WTC11 (cell line): ENCODE measurements at regions not wholly inside any gene's neighbourhood (a gene's known extent, or its start where the extent isn't known, plus 50 kb on each side); places are given as distances from the start of the nearest gene placed in this dataset.

ENCODE experiments used
- ATAC-seq: fragments of 200-7000 bp; cut with Tn5 transposase; 2 replicates; pipeline ENCODE4 v1.10.0; 2021; ENCODE audit warnings: mild to moderate bottlenecking, moderate library complexity
- CTCF ChIA-PET: fragments of 300-600 bp; sonication (Branson Sonifier 250); formaldehyde crosslinking; loops from one replicate; lab custom pipeline; 2021; ENCODE audit warnings: antibody characterized with exemption; lab: Charles Lee
- POLR2A ChIA-PET: fragments of 350-600 bp; sonication (Branson Sonifier 250); formaldehyde crosslinking; loops from one replicate; lab custom pipeline; 2021; ENCODE audit warnings: antibody characterized with exemption; lab: Charles Lee
- DNase-seq: peaks from one replicate; pipeline ENCODE4 v3.0.0; 2021; ENCODE audit warnings: low spot score
- H3K27ac Mint-ChIP-seq: 2 replicates; pipeline ENCODE4 v1.8.0; 2021; ENCODE audit warnings: mixed read lengths
- H3K27me3 Mint-ChIP-seq: 2 replicates; pipeline ENCODE4 v1.8.0; 2021; ENCODE audit warnings: low read depth, mild to moderate bottlenecking, moderate library complexity, mixed read lengths
- H3K36me3 Mint-ChIP-seq: 2 replicates; pipeline ENCODE4 v1.8.0; 2021; ENCODE audit warnings: mixed read lengths
- H3K4me1 Mint-ChIP-seq: 2 replicates; pipeline ENCODE4 v1.8.0; 2022; ENCODE audit warnings: mixed read lengths
- H3K4me3 Mint-ChIP-seq: 2 replicates; pipeline ENCODE4 v1.8.0; 2021; ENCODE audit warnings: mild to moderate bottlenecking, moderate library complexity, mixed read lengths
- H3K9me3 Mint-ChIP-seq: 2 replicates; pipeline ENCODE4 v1.8.0; 2021; ENCODE audit warnings: mixed read lengths
- ARID4B ChIP-seq: sonication (generic); formaldehyde crosslinking; IDR thresholded peaks from 2 replicates; pipeline ENCODE4 v1.8.0; 2023; ENCODE audit warnings: missing genetic modification reagents, mild to moderate bottlenecking, borderline replicate concordance
- ELF4 ChIP-seq: sonication (generic); formaldehyde crosslinking; IDR thresholded peaks from 2 replicates; pipeline ENCODE4 v1.8.1; 2022; ENCODE audit warnings: low read depth, mild to moderate bottlenecking, moderate library complexity, missing genetic modification reagents
- NFYB ChIP-seq: sonication (generic); formaldehyde crosslinking; conservative IDR thresholded peaks from 2 replicates; pipeline ENCODE4 v1.8.0; 2022; ENCODE audit warnings: low read depth, missing genetic modification reagents
- PREB ChIP-seq: sonication (generic); formaldehyde crosslinking; IDR thresholded peaks from 2 replicates; pipeline ENCODE4 v1.8.1; 2022; ENCODE audit warnings: mild to moderate bottlenecking, missing genetic modification reagents, moderate library complexity, borderline replicate concordance
- TCF7 ChIP-seq: sonication (generic); formaldehyde crosslinking; IDR thresholded peaks from 2 replicates; pipeline ENCODE4 v1.8.0; 2022; ENCODE audit warnings: mild to moderate bottlenecking, low read depth, missing genetic modification reagents, moderate library complexity
- TEAD4 ChIP-seq: sonication (generic); formaldehyde crosslinking; IDR thresholded peaks from 2 replicates; pipeline ENCODE4 v1.8.0; 2022; ENCODE audit warnings: mild to moderate bottlenecking, missing genetic modification reagents
- ZBTB21 ChIP-seq: sonication (generic); formaldehyde crosslinking; IDR thresholded peaks from 2 replicates; pipeline ENCODE4 v1.8.1; 2023; ENCODE audit warnings: mild to moderate bottlenecking, missing genetic modification reagents, borderline replicate concordance
- ZNF219 ChIP-seq: sonication (generic); formaldehyde crosslinking; IDR thresholded peaks from 2 replicates; pipeline ENCODE4 v1.8.0; 2023; ENCODE audit warnings: missing genetic modification reagents, mild to moderate bottlenecking, borderline replicate concordance
- TF ChIP-seq, protein P1 (sequence below): sonication (generic); formaldehyde crosslinking; IDR thresholded peaks from 2 replicates; pipeline ENCODE4 v1.8.0; 2022; ENCODE audit warnings: mild to moderate bottlenecking, missing genetic modification reagents
- TF ChIP-seq, protein P2 (sequence below): sonication (generic); formaldehyde crosslinking; IDR thresholded peaks from 2 replicates; pipeline ENCODE4 v1.8.1; 2022; ENCODE audit warnings: missing genetic modification reagents, borderline replicate concordance
- TF ChIP-seq, protein P3 (sequence below): sonication (generic); formaldehyde crosslinking; IDR thresholded peaks from 2 replicates; pipeline ENCODE4 v1.8.1; 2023; ENCODE audit warnings: mild to moderate bottlenecking, missing genetic modification reagents
- TF ChIP-seq, protein P4 (sequence below): sonication (generic); formaldehyde crosslinking; IDR thresholded peaks from 2 replicates; pipeline ENCODE4 v1.8.0; 2023; ENCODE audit warnings: mild to moderate bottlenecking, missing genetic modification reagents

DNA sequence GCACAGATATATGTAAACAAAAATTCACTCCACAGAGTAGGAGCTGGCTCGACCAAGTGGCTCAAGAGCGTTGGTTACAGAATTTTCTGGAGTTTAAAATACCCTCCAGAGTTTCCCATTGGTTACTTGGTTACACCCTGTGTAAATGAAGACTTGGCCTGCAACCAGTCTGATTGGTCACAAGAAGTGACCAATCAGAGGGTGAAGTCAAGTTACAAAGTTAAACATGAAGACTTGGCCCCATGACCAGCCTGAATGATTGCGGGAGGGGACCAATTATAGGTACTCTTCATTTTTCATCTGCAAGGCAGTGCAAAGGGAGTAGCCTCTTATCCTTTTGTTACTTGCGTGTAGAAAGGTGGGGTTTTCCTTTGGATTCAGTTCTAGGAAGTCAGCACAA, 121.3 kb upstream of the SALL1 start:
- H3K27ac Mint-ChIP-seq: no peak overlapping the region
- peaks cover 3% of the 10 kb centered on the region; the same call in 1 of the 2 replicates for H3K4me1 Mint-ChIP-seq
- peaks cover 33% of the 10 kb centered on the region for H3K9me3 Mint-ChIP-seq
- TF ChIP-seq, protein P1, sequence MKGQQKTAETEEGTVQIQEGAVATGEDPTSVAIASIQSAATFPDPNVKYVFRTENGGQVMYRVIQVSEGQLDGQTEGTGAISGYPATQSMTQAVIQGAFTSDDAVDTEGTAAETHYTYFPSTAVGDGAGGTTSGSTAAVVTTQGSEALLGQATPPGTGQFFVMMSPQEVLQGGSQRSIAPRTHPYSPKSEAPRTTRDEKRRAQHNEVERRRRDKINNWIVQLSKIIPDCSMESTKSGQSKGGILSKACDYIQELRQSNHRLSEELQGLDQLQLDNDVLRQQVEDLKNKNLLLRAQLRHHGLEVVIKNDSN (CRISPR knock-in tag): no peak
- TF ChIP-seq, protein P2, sequence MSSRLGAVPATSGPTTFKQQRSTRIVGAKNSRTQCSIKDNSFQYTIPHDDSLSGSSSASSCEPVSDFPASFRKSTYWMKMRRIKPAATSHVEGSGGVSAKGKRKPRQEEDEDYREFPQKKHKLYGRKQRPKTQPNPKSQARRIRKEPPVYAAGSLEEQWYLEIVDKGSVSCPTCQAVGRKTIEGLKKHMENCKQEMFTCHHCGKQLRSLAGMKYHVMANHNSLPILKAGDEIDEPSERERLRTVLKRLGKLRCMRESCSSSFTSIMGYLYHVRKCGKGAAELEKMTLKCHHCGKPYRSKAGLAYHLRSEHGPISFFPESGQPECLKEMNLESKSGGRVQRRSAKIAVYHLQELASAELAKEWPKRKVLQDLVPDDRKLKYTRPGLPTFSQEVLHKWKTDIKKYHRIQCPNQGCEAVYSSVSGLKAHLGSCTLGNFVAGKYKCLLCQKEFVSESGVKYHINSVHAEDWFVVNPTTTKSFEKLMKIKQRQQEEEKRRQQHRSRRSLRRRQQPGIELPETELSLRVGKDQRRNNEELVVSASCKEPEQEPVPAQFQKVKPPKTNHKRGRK: no peak
- TF ChIP-seq ZNF219 (CRISPR knock-in tag) (no peak), NFYB (CRISPR knock-in tag) (no peak)
- H3K4me3 Mint-ChIP-seq: no peak overlapping the region
- H3K36me3 Mint-ChIP-seq: peaks cover 8% of the 10 kb centered on the region; the same call in 1 of the 2 replicates
- DNase-seq (no peak), ATAC-seq (no peak)
- ChIA-PET CTCF (no interaction called here), POLR2A (no interaction called here)
- H3K27me3 Mint-ChIP-seq: 0 out of 2 replicates have a peak, but pooled peaks cover 2% of the 10 kb centered on the region

DNA sequence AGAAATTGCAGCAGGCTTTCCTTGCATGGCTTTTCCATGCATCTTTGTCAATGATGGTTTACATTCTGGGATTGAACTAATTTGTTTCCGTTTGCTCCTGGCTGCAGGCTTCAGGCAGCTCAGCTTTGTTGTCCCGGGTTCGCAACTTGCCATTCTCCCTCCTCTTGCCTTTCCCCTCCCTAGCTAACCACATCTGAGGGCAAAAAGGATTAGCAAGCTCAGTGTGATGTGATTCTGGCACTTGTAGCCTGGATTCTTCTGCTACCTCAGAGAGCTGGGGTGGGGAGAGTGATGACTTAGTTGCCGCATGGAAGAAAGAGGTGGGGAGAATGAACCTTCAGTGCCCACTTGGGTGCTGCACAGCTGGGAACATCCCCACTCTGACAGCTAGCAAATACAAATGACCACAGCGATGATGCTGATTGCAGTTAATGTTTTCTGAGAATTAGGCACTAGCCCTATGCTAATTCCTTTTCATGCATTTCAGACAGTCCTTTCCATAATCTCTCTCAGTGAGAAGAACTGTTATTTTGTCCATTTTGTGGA, 120.2 kb upstream of the SALL1 start:
- no peak overlapping the region for H3K4me3 Mint-ChIP-seq
- peaks cover 29% of the 10 kb centered on the region for H3K9me3 Mint-ChIP-seq
- ChIA-PET POLR2A (no interaction called here), CTCF (no interaction called here)
- H3K27ac Mint-ChIP-seq: no peak overlapping the region
- no peaks in the 10 kb centered on the region for H3K27me3 Mint-ChIP-seq
- H3K36me3 Mint-ChIP-seq: peaks cover 4% of the 10 kb centered on the region; the same call in 1 of the 2 replicates
- TF ChIP-seq ELF4 (CRISPR knock-in tag): no peak
- TF ChIP-seq ARID4B: no peak
- no peak for TF ChIP-seq TCF7 (CRISPR knock-in tag)
- TF ChIP-seq TEAD4: no peak
- TF ChIP-seq, protein P3, sequence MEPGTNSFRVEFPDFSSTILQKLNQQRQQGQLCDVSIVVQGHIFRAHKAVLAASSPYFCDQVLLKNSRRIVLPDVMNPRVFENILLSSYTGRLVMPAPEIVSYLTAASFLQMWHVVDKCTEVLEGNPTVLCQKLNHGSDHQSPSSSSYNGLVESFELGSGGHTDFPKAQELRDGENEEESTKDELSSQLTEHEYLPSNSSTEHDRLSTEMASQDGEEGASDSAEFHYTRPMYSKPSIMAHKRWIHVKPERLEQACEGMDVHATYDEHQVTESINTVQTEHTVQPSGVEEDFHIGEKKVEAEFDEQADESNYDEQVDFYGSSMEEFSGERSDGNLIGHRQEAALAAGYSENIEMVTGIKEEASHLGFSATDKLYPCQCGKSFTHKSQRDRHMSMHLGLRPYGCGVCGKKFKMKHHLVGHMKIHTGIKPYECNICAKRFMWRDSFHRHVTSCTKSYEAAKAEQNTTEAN (CRISPR knock-in tag): no peak
- no peak for TF ChIP-seq ZBTB21 (CRISPR knock-in tag)
- no peak for TF ChIP-seq NFYB (CRISPR knock-in tag)
- TF ChIP-seq, protein P4, sequence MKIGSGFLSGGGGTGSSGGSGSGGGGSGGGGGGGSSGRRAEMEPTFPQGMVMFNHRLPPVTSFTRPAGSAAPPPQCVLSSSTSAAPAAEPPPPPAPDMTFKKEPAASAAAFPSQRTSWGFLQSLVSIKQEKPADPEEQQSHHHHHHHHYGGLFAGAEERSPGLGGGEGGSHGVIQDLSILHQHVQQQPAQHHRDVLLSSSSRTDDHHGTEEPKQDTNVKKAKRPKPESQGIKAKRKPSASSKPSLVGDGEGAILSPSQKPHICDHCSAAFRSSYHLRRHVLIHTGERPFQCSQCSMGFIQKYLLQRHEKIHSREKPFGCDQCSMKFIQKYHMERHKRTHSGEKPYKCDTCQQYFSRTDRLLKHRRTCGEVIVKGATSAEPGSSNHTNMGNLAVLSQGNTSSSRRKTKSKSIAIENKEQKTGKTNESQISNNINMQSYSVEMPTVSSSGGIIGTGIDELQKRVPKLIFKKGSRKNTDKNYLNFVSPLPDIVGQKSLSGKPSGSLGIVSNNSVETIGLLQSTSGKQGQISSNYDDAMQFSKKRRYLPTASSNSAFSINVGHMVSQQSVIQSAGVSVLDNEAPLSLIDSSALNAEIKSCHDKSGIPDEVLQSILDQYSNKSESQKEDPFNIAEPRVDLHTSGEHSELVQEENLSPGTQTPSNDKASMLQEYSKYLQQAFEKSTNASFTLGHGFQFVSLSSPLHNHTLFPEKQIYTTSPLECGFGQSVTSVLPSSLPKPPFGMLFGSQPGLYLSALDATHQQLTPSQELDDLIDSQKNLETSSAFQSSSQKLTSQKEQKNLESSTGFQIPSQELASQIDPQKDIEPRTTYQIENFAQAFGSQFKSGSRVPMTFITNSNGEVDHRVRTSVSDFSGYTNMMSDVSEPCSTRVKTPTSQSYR (CRISPR knock-in tag): no peak
- no peak for TF ChIP-seq PREB (CRISPR knock-in tag)
- ATAC-seq (no peak), DNase-seq (no peak)
- H3K4me1 Mint-ChIP-seq: peaks cover 3% of the 10 kb centered on the region; the same call in 1 of the 2 replicates
